H9 (cell line): ENCODE measurements at regions not wholly inside any gene's neighbourhood (a gene's known extent, or its start where the extent isn't known, plus 50 kb on each side); places are given as distances from the start of the nearest gene placed in this dataset.

Experiments used
- DNase-seq: peaks from one replicate; pipeline ENCODE4 v3.0.0-alpha.2; 2017
- H2AFZ ChIP-seq: one replicate; pipeline ENCODE4 v1.6.1; 2013; ENCODE audit warnings: mild to moderate bottlenecking, low read length, control low read depth, moderate library complexity
- H2AK5ac ChIP-seq: 2 replicates; pipeline ENCODE4 v1.6.1; 2013; ENCODE audit warnings: low read length, control low read depth, mixed read lengths; ENCODE audit not compliant: insufficient read length
- H2BK120ac ChIP-seq: one replicate; pipeline ENCODE4 v1.6.1; 2013; ENCODE audit warnings: low read depth, mild to moderate bottlenecking, low read length, control low read depth, inconsistent platforms; ENCODE audit not compliant: poor library complexity, severe bottlenecking
- H2BK12ac ChIP-seq: 2 replicates; pipeline ENCODE4 v1.6.1; 2013; ENCODE audit warnings: low read length, control low read depth, mixed read lengths, low read depth; ENCODE audit not compliant: insufficient read length
- H2BK15ac ChIP-seq: 2 replicates; pipeline ENCODE4 v1.6.1; 2013; ENCODE audit warnings: low read depth, low read length, control low read depth
- H2BK20ac ChIP-seq: one replicate; pipeline ENCODE4 v1.6.1; 2013; ENCODE audit warnings: low read depth, mild to moderate bottlenecking, low read length, control low read depth, inconsistent platforms; ENCODE audit not compliant: poor library complexity, severe bottlenecking
- H2BK5ac ChIP-seq: 2 replicates; pipeline ENCODE4 v1.6.1; 2013; ENCODE audit warnings: low read length, control low read depth, mixed read lengths; ENCODE audit not compliant: insufficient read length
- H3K14ac ChIP-seq: 2 replicates; pipeline ENCODE4 v1.6.1; 2013; ENCODE audit warnings: low read length, control low read depth; ENCODE audit not compliant: insufficient read depth
- H3K18ac ChIP-seq: 2 replicates; pipeline ENCODE4 v1.6.1; 2013; ENCODE audit warnings: low read depth, mild to moderate bottlenecking, mixed read lengths, low read length, control low read depth; ENCODE audit not compliant: insufficient read length
- H3K23ac ChIP-seq: 2 replicates; pipeline ENCODE4 v1.6.1; 2013; ENCODE audit warnings: low read length, control low read depth, mixed read lengths, low read depth; ENCODE audit not compliant: insufficient read length
- H3K23me2 ChIP-seq: 2 replicates; pipeline ENCODE4 v1.6.1; 2013; ENCODE audit warnings: low read depth, mild to moderate bottlenecking, mixed read lengths, low read length, control low read depth; ENCODE audit not compliant: insufficient read length, poor library complexity, severe bottlenecking
- H3K27ac ChIP-seq: 2 replicates; pipeline ENCODE4 v1.5.1; 2013; ENCODE audit warnings: low read length, control low read depth, mixed read lengths, low read depth; ENCODE audit not compliant: insufficient read length
- H3K27me3 ChIP-seq: 2 replicates; pipeline ENCODE4 v1.6.1; 2013; ENCODE audit warnings: low read length, control low read depth, inconsistent platforms; ENCODE audit not compliant: insufficient read depth
- H3K4ac ChIP-seq: 2 replicates; pipeline ENCODE4 v1.6.1; 2013; ENCODE audit warnings: low read depth, mild to moderate bottlenecking, control low read depth, inconsistent platforms, low read length, moderate library complexity
- H3K4me1 ChIP-seq: 2 replicates; pipeline ENCODE4 v1.6.1; 2013; ENCODE audit warnings: low read length, control low read depth, inconsistent platforms; ENCODE audit not compliant: insufficient read depth
- H3K4me2 ChIP-seq: 2 replicates; pipeline ENCODE4 v1.6.1; 2013; ENCODE audit warnings: low read length, control low read depth, mixed read lengths; ENCODE audit not compliant: insufficient read length, insufficient read depth
- H3K56ac ChIP-seq: 2 replicates; pipeline ENCODE4 v1.6.1; 2013; ENCODE audit warnings: low read depth, mild to moderate bottlenecking, mixed read lengths, low read length, control low read depth; ENCODE audit not compliant: insufficient read length
- H3K79me1 ChIP-seq: 2 replicates; pipeline ENCODE4 v1.6.1; 2013; ENCODE audit warnings: low read depth, mild to moderate bottlenecking, moderate library complexity, low read length, control low read depth, inconsistent platforms; ENCODE audit not compliant: insufficient read depth, poor library complexity, severe bottlenecking
- H3K79me2 ChIP-seq: 2 replicates; pipeline ENCODE4 v1.6.1; 2013; ENCODE audit warnings: low read length, control low read depth, inconsistent platforms; ENCODE audit not compliant: insufficient read depth
- H3K9ac ChIP-seq: 2 replicates; pipeline ENCODE4 v1.6.1; 2013; ENCODE audit warnings: low read length, control low read depth, mixed read lengths; ENCODE audit not compliant: insufficient read length; ENCODE audit errors: extremely low read depth
- H3K9me3 ChIP-seq: one replicate; pipeline ENCODE4 v1.6.1; 2013; ENCODE audit warnings: low read depth, low read length, inconsistent platforms; ENCODE audit not compliant: control insufficient read depth
- H3T11ph ChIP-seq: one replicate; pipeline ENCODE4 v1.6.1; 2013; ENCODE audit warnings: mild to moderate bottlenecking, low read length, control low read depth, inconsistent platforms
- H4K20me1 ChIP-seq: one replicate; pipeline ENCODE4 v1.6.1; 2013; ENCODE audit not compliant: control insufficient read depth, insufficient read length, insufficient read depth
- H4K5ac ChIP-seq: 2 replicates; pipeline ENCODE4 v1.6.1; 2013; ENCODE audit warnings: low read depth, mild to moderate bottlenecking, mixed read lengths, low read length, control low read depth; ENCODE audit not compliant: insufficient read length
- H4K8ac ChIP-seq: replicated peaks from 2 replicates; pipeline ENCODE4 v1.6.1; 2013; ENCODE audit warnings: low read length, control low read depth, mixed read lengths, low read depth; ENCODE audit not compliant: insufficient read length
- H4K91ac ChIP-seq: 2 replicates; pipeline ENCODE4 v1.6.1; 2013; ENCODE audit warnings: low read depth, mild to moderate bottlenecking, moderate library complexity, mixed read lengths, low read length, control low read depth; ENCODE audit not compliant: insufficient read length
- H3K27ac Mint-ChIP-seq, 3 experiments: 2 replicates in 2 of 3; 3 replicates in 1 of 3; pipeline ENCODE4 v1.8.0; 2020 to 2021; ENCODE audit warnings: mixed read lengths in 3 of 3, mild to moderate bottlenecking in 1 of 3, moderate library complexity in 1 of 3
- H3K27me3 Mint-ChIP-seq: 2 replicates; pipeline ENCODE4 v1.8.0; 2021; ENCODE audit warnings: low read depth, mild to moderate bottlenecking, moderate library complexity, mixed read lengths
- H3K36me3 Mint-ChIP-seq, 3 experiments: 2 replicates in 2 of 3; 3 replicates in 1 of 3; pipeline ENCODE4 v1.8.0; 2020 to 2021; ENCODE audit warnings: low read depth in 3 of 3, mixed read lengths in 3 of 3; ENCODE audit not compliant: insufficient read depth in 1 of 3
- H3K4me1 Mint-ChIP-seq, 2 experiments: 2 replicates each; pipeline ENCODE4 v1.8.0; 2020; ENCODE audit warnings: mixed read lengths in 2 of 2
- H3K4me3 Mint-ChIP-seq, 2 experiments: 2 replicates in 1 of 2; 3 replicates in 1 of 2; pipeline ENCODE4 v1.8.0; 2020 to 2021; ENCODE audit warnings: mild to moderate bottlenecking in 2 of 2, mixed read lengths in 2 of 2, moderate library complexity in 1 of 2
- H3K9me3 Mint-ChIP-seq, 2 experiments: 2 replicates in 1 of 2; 3 replicates in 1 of 2; pipeline ENCODE4 v1.8.0; 2020; ENCODE audit warnings: mild to moderate bottlenecking in 2 of 2, mixed read lengths in 2 of 2, moderate library complexity in 1 of 2
- CTCF ChIP-seq: fragments of 200-600 bp; sonication (generic); conservative IDR thresholded peaks from 3 replicates; pipeline ENCODE4 v1.8.0; 2021; ENCODE audit warnings: antibody characterized with exemption, mild to moderate bottlenecking

- H3K9me3 Mint-ChIP-seq, result peaks cover 2 to 6% of the 10 kb centered on the region in 2 experiments; a peak in 2 of 5 replicates
- Histone ChIP-seq H3K9ac (no peak overlapping the region), H2AFZ (no peak overlapping the region), H2AK5ac (no peak overlapping the region), H3K9me3 (no peaks in the 10 kb centered on the region), H4K8ac (no peak overlapping the region), H3K56ac (no peak overlapping the region), H3K4me1 (no peaks in the 10 kb centered on the region), H3T11ph (no peak overlapping the region), H3K79me1 (no peaks in the 10 kb centered on the region), H2BK15ac (no peak overlapping the region), H3K18ac (no peak overlapping the region), H3K4ac (no peak overlapping the region), H3K79me2 (no peaks in the 10 kb centered on the region), H2BK120ac (no peak overlapping the region), H4K20me1 (no peaks in the 10 kb centered on the region), H3K23me2 (no peaks in the 10 kb centered on the region), H2BK5ac (no peak overlapping the region), H3K23ac (no peak overlapping the region), H4K91ac (no peak overlapping the region), H2BK20ac (no peak overlapping the region), H3K27ac (no peak overlapping the region), H4K5ac (no peak overlapping the region), H3K27me3 (no peaks in the 10 kb centered on the region), H3K4me2 (no peak overlapping the region), H3K14ac (no peak overlapping the region), H2BK12ac (no peak overlapping the region)
- no peak overlapping the region for H3K27ac Mint-ChIP-seq
- H3K36me3 Mint-ChIP-seq, result peaks cover 0 to 3% (median 0%) of the 10 kb centered on the region in 3 experiments; a peak in 2 of 7 replicates
- TF ChIP-seq CTCF, result no peak
- no peaks in the 10 kb centered on the region for H3K27me3 Mint-ChIP-seq
- DNase-seq, result no peak
- no peak overlapping the region for H3K4me3 Mint-ChIP-seq
- peaks cover 2 to 6% of the 10 kb centered on the region in 2 experiments; a peak in 3 of 4 replicates for H3K4me1 Mint-ChIP-seq
Observed at GRCh38 chr14:54040846-54041245, 84.2 kb upstream of the BMP4 start.
